LNCaP clone FGC (cell line): ENCODE measurements at regions not wholly inside any gene's neighbourhood (a gene's known extent, or its start where the extent isn't known, plus 50 kb on each side); places are given as distances from the start of the nearest gene placed in this dataset.
"Not testable (repeated sequence)": the region's sequence is repeated elsewhere in the genome, so short reads cannot be mapped to it uniquely, and the experiment has no call there.

Experiments
- DNase-seq: peaks from one replicate; pipeline ENCODE4 v3.0.0-alpha.2; 2011; ENCODE audit warnings: low read depth
- H3K4me3 ChIP-seq: 2 replicates; pipeline ENCODE4 v1.5.1; 2011; ENCODE audit warnings: mild to moderate bottlenecking, low read depth, low read length, control low read depth
- CTCF ChIP-seq: IDR thresholded peaks from 2 replicates; pipeline ENCODE4 v1.5.1; 2012; ENCODE audit warnings: mild to moderate bottlenecking; ENCODE audit not compliant: control insufficient read depth, insufficient read depth; ENCODE audit errors: extremely low read depth

GRCh38 chr11:35046681-35047080 is 92.3 kb upstream of the CD44 start:
- no peak for TF ChIP-seq CTCF
- no peak overlapping the region for H3K4me3 ChIP-seq
- no peak for DNase-seq

- no peak overlapping the region for H3K4me3 ChIP-seq
- TF ChIP-seq CTCF: no peak
- DNase-seq: no peak
These were observed 91.8 kb upstream of the CD44 start for GRCh38 chr11:35047179-35047578.

GRCh38 chr11:35047769-35048168 is 91.2 kb upstream of the CD44 start:
- no peak for TF ChIP-seq CTCF
- H3K4me3 ChIP-seq: no peak overlapping the region

GRCh38 chr11:35048346-35048745 is 90.6 kb upstream of the CD44 start:
- H3K4me3 ChIP-seq, DNase-seq: not testable (repeated sequence)

More at GRCh38 chr11:35047769-35048168, 91.2 kb upstream of the CD44 start:
- no peak for DNase-seq

- H3K4me3 ChIP-seq: no peak overlapping the region
- TF ChIP-seq CTCF: no peak
- DNase-seq: no peak
These were observed 89.0 kb upstream of the CD44 start for GRCh38 chr11:35049859-35050531.

- no peak for TF ChIP-seq CTCF
- DNase-seq: no peak
- no peak overlapping the region for H3K4me3 ChIP-seq
These were observed 88.4 kb upstream of the CD44 start for GRCh38 chr11:35050541-35050995.

- H3K4me3 ChIP-seq: no peak overlapping the region
- TF ChIP-seq CTCF: no peak
- DNase-seq: peak; percentile 39
These were observed 82.4 kb upstream of the CD44 start for GRCh38 chr11:35056391-35057093.
